Stimulated activated CD8-positive, alpha-beta memory T cell treated with anti-CD3 and anti-CD28 coated beads, Interleukin-7, amount 100 ng/mL, for 4 hours (primary cell): ENCODE measurements at regions not wholly inside any gene's neighbourhood (a gene's known extent, or its start where the extent isn't known, plus 50 kb on each side); places are given as distances from the start of the nearest gene placed in this dataset.

ENCODE experiments used
- DNase-seq, 2 donors: peaks; one replicate each; pipeline ENCODE4 v3.0.0-alpha.2; 2020; ENCODE audit warnings: low read depth in 2 of 2

GRCh38 chr13:48891586-48891985 lies 84.1 kb upstream of the FNDC3A start:
- no peak for DNase-seq

- DNase-seq, result no peak
Measured at GRCh38 chr13:48892053-48892687, 83.5 kb upstream of the FNDC3A start.

GRCh38 chr13:48892688-48893075 lies 83.0 kb upstream of the FNDC3A start:
- no peak for DNase-seq

- no peak for DNase-seq
Measured at GRCh38 chr13:48896312-48896711, 79.4 kb upstream of the FNDC3A start.

GRCh38 chr13:48901781-48902180 lies 73.9 kb upstream of the FNDC3A start:
- DNase-seq, result no peak

- no peak for DNase-seq
Measured at GRCh38 chr13:48902368-48902767, 73.3 kb upstream of the FNDC3A start.

- DNase-seq, result no peak
Measured at GRCh38 chr13:48904668-48905290, 70.9 kb upstream of the FNDC3A start.

- no peak for DNase-seq
Measured at GRCh38 chr13:48906200-48906599, 69.5 kb upstream of the FNDC3A start.

GRCh38 chr13:48908381-48909055 lies 67.2 kb upstream of the FNDC3A start:
- DNase-seq, result no peak

GRCh38 chr13:48909056-48909389 lies 66.7 kb upstream of the FNDC3A start:
- no peak for DNase-seq

- DNase-seq, result no peak
Measured at GRCh38 chr13:48910686-48911085, 65.0 kb upstream of the FNDC3A start.

- no peak for DNase-seq
Measured at GRCh38 chr13:48919751-48920150, 56.0 kb upstream of the FNDC3A start.

- DNase-seq, result no peak
Measured at GRCh38 chr13:48920730-48921129, 55.0 kb upstream of the FNDC3A start.

GRCh38 chr13:48923376-48923775 lies 52.3 kb upstream of the FNDC3A start:
- DNase-seq, result no peak

GRCh38 chr13:48925001-48925400 lies 50.7 kb upstream of the FNDC3A start:
- no peak for DNase-seq
